ENCODE measurements at regions not wholly inside any gene's neighbourhood (a gene's known extent, or its start where the extent isn't known, plus 50 kb on each side); places are given as distances from the start of the nearest gene placed in this dataset.
"Not testable (repeated sequence)": the region's sequence is repeated elsewhere in the genome, so short reads cannot be mapped to it uniquely, and the experiment has no call there.

- no peaks in the 10 kb centered on the region for H4K20me1 ChIP-seq (ENCODE audit: insufficient read depth, low read length)
- no peak overlapping the region for H3K4me3 ChIP-seq (ENCODE audit: low read length)
- H3K9ac ChIP-seq (ENCODE audit: low read length), result no peak overlapping the region
- H3K4me2 ChIP-seq (ENCODE audit: low read length), result no peak overlapping the region
- no peaks in the 10 kb centered on the region for H3K36me3 ChIP-seq (replicated peaks; ENCODE audit: low read depth, low read length)
- no peak overlapping the region for H3K27ac ChIP-seq (ENCODE audit: low read length)
- no peaks in the 10 kb centered on the region for H3K9me3 ChIP-seq (ENCODE audit: insufficient read depth, low read length)
- H3K4me1 ChIP-seq (ENCODE audit: low read length), result no peaks in the 10 kb centered on the region
- TF ChIP-seq EZH2phosphoT487 (IDR thresholded peaks at IDR 0.05; ENCODE audit: low read depth), result no peak
- no peak for TF ChIP-seq CTCF (IDR thresholded peaks at IDR 0.05; ENCODE audit: low read depth, low read length)
- H2AFZ ChIP-seq (ENCODE audit: low read depth, low read length), result no peak overlapping the region
- H3K27me3 ChIP-seq (ENCODE audit: low read depth, low read length), result no peaks in the 10 kb centered on the region
- no peaks in the 10 kb centered on the region for H3K79me2 ChIP-seq (ENCODE audit: low read length)
Measured at GRCh38 chr3:26293329-26293844, 329.2 kb upstream of the LRRC3B start.

- no peaks in the 10 kb centered on the region for H3K36me3 ChIP-seq (replicated peaks; ENCODE audit: low read depth, low read length)
- no peak overlapping the region for H3K4me2 ChIP-seq (ENCODE audit: low read length)
- H2AFZ ChIP-seq (ENCODE audit: low read depth, low read length), result no peak overlapping the region
- peaks cover 11% of the 10 kb centered on the region; the same call in 1 of the 2 replicates for H3K9me3 ChIP-seq (ENCODE audit: insufficient read depth, low read length)
- no peaks in the 10 kb centered on the region for H4K20me1 ChIP-seq (ENCODE audit: insufficient read depth, low read length)
- no peak for TF ChIP-seq CTCF (IDR thresholded peaks at IDR 0.05; ENCODE audit: low read depth, low read length)
- no peak for TF ChIP-seq EZH2phosphoT487 (IDR thresholded peaks at IDR 0.05; ENCODE audit: low read depth)
- peaks cover 16% of the 10 kb centered on the region; the same call in 1 of the 2 replicates for H3K4me1 ChIP-seq (ENCODE audit: low read length)
- H3K79me2 ChIP-seq (ENCODE audit: low read length), result no peaks in the 10 kb centered on the region
- no peak overlapping the region for H3K27ac ChIP-seq (ENCODE audit: low read length)
- H3K4me3 ChIP-seq (ENCODE audit: low read length), result no peak overlapping the region
- no peaks in the 10 kb centered on the region for H3K27me3 ChIP-seq (ENCODE audit: low read depth, low read length)
- no peak overlapping the region for H3K9ac ChIP-seq (ENCODE audit: low read length)
Measured at GRCh38 chr3:26307192-26307591, 315.4 kb upstream of the LRRC3B start.

GRCh38 chr3:26307787-26308186, 314.8 kb upstream of the LRRC3B start:
- Histone ChIP-seq H2AFZ (ENCODE audit: low read depth, low read length) (no peak overlapping the region), H3K4me1 (ENCODE audit: low read length) (peaks cover 16% of the 10 kb centered on the region; the same call in 1 of the 2 replicates), H3K79me2 (ENCODE audit: low read length) (no peaks in the 10 kb centered on the region), H3K9me3 (ENCODE audit: insufficient read depth, low read length) (peaks cover 11% of the 10 kb centered on the region; the same call in 1 of the 2 replicates), H3K27ac (ENCODE audit: low read length) (no peak overlapping the region), H4K20me1 (ENCODE audit: insufficient read depth, low read length) (no peaks in the 10 kb centered on the region), H3K36me3 (replicated peaks; ENCODE audit: low read depth, low read length) (no peaks in the 10 kb centered on the region), H3K4me2 (ENCODE audit: low read length) (no peak overlapping the region), H3K27me3 (ENCODE audit: low read depth, low read length) (no peaks in the 10 kb centered on the region), H3K4me3 (ENCODE audit: low read length) (no peak overlapping the region), H3K9ac (ENCODE audit: low read length) (no peak overlapping the region)
- TF ChIP-seq EZH2phosphoT487 (IDR thresholded peaks at IDR 0.05; ENCODE audit: low read depth) (no peak), CTCF (IDR thresholded peaks at IDR 0.05; ENCODE audit: low read depth, low read length) (no peak)

- peak overlapping the region; percentile 36; the same call in 1 of the 2 replicates for H3K27ac ChIP-seq (ENCODE audit: low read length)
- H4K20me1 ChIP-seq (ENCODE audit: insufficient read depth, low read length), result no peaks in the 10 kb centered on the region
- no peaks in the 10 kb centered on the region for H3K36me3 ChIP-seq (replicated peaks; ENCODE audit: low read depth, low read length)
- TF ChIP-seq EZH2phosphoT487 (IDR thresholded peaks at IDR 0.05; ENCODE audit: low read depth) (no peak), CTCF (IDR thresholded peaks at IDR 0.05; ENCODE audit: low read depth, low read length) (no peak)
- no peak overlapping the region for H3K4me3 ChIP-seq (ENCODE audit: low read length)
- H3K9me3 ChIP-seq (ENCODE audit: insufficient read depth, low read length), result peaks cover 11% of the 10 kb centered on the region; the same call in 1 of the 2 replicates
- H3K79me2 ChIP-seq (ENCODE audit: low read length), result no peaks in the 10 kb centered on the region
- no peak overlapping the region for H3K4me2 ChIP-seq (ENCODE audit: low read length)
- H2AFZ ChIP-seq (ENCODE audit: low read depth, low read length), result no peak overlapping the region
- no peaks in the 10 kb centered on the region for H3K27me3 ChIP-seq (ENCODE audit: low read depth, low read length)
- H3K4me1 ChIP-seq (ENCODE audit: low read length), result peaks cover 16% of the 10 kb centered on the region; the same call in 1 of the 2 replicates
- no peak overlapping the region for H3K9ac ChIP-seq (ENCODE audit: low read length)
Measured at GRCh38 chr3:26308454-26308853, 314.1 kb upstream of the LRRC3B start.

GRCh38 chr3:26309536-26309935, 313.0 kb upstream of the LRRC3B start:
- H3K4me1 ChIP-seq (ENCODE audit: low read length), result peaks cover 16% of the 10 kb centered on the region; the same call in 1 of the 2 replicates
- H3K4me2 ChIP-seq (ENCODE audit: low read length); H4K20me1 ChIP-seq (ENCODE audit: insufficient read depth, low read length); H3K79me2 ChIP-seq (ENCODE audit: low read length); H3K4me3 ChIP-seq (ENCODE audit: low read length); H3K9ac ChIP-seq (ENCODE audit: low read length); H3K36me3 ChIP-seq (replicated peaks; ENCODE audit: low read depth, low read length); H3K27me3 ChIP-seq (ENCODE audit: low read depth, low read length); H2AFZ ChIP-seq (ENCODE audit: low read depth, low read length): not testable (repeated sequence)
- peaks cover 11% of the 10 kb centered on the region; the same call in 1 of the 2 replicates for H3K9me3 ChIP-seq (ENCODE audit: insufficient read depth, low read length)
- H3K27ac ChIP-seq (ENCODE audit: low read length), result peak overlapping the region; percentile 36; the same call in 1 of the 2 replicates

All from OCI-LY3 (cell line).